ENCODE measurements at regions not wholly inside any gene's neighbourhood (a gene's known extent, or its start where the extent isn't known, plus 50 kb on each side); places are given as distances from the start of the nearest gene placed in this dataset.

DNA sequence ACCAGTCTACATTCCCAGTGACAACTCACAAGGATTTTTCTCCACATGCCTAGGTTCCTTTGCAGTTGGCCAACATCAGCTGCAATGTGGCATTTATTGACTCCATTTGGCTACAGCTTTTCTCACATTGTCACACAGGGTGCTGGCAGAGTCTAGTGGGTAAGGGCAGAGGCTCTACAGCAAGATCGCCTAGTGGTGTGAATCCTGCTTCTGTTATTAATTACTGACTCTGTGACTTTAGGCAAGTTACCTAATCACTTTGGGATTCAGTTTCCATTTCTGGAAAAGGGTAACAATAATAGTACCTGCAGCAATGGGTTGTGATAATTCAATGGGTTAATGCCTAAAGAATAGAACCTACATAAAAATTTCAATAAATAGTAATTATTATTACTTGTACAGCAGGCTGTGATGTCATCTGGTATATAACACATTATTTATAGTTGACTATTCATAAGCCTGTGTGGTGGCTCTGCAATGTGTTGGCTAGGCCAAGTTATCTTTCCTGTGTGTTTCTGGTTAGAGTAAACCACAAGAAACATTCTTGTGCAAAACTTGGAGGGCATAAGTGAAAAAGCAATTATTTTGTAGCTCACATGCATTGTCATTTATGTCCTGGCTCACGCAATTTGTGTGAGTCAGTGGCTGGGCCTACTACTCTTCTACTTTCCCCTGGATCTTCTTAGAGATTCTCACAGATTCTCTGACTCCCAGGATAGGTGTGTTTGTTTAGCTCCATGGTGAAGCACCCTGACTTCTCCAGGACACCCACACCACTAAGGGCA, 59.5 kb downstream of the PTGS2 start:
- no peak for TF ChIP-seq POLR2A (IDR thresholded peaks at IDR 0.05; ENCODE audit: low read length)
- no peak for TF ChIP-seq GATA1 (IDR thresholded peaks at IDR 0.05; ENCODE audit: low read depth, low read length)
- no peak for DNase-seq

DNA sequence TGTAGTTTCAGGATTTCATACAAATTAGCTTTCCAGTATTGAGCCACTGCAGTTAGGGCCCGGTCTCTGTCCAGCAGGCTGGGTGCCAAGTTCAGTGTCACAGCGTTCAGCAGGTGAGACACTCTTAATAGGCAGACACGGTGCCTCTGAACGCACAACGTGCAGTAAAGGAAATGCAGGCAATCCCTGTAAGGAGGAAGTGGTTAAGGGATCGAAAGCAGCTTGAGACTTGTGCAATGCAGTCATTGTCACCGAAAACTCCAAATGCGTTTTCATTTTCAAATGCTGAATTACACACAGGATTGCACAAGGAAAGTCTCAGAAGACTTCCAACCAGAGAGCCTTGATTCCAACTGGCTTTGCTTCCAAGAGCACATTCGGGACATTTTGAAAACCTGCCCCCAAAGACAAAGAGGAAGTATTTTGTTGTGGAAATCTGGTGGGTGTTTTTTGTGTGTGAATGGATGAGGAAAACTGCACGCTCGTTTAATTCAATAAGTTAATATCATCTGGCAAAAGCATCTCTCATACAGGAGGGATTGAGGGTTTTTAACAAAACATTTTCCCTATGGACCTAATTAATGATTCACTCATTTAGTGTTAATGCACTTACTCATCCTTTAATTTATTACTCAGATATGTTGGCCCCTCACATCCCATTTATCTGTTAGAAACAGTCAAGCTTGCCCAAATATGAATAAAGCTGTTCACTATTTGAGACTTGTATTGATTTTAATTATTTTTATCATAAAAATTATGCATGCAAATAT, 61.6 kb downstream of the PTGS2 start:
- TF ChIP-seq GATA1 (IDR thresholded peaks at IDR 0.05; ENCODE audit: low read depth, low read length) = no peak
- no peak for TF ChIP-seq POLR2A (IDR thresholded peaks at IDR 0.05; ENCODE audit: low read length)
- peak; percentile 2 to 4 for DNase-seq

DNA sequence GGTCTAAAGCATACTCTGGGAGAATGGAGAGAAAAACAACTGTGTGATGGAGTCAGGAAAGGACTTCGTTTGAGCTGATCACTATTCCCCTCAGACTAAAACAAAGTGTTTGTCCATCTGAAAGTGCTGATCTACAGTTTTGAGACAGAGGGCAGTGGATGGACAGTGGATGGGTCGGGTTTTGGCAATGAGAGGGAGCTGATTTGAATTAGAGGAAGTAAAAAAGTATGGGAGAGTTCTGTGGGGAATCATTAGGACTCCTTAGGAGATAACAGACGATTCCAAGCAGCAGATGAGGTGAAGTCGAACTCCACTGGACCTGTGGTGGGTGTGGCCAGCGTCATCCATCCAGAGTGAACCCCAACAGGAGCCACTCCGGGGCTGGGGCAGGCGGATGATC, 62.3 kb downstream of the PTGS2 start:
- TF ChIP-seq GATA1 (IDR thresholded peaks at IDR 0.05; ENCODE audit: low read depth, low read length) = no peak
- TF ChIP-seq POLR2A (IDR thresholded peaks at IDR 0.05; ENCODE audit: low read length) = no peak
- no peak for DNase-seq

DNA sequence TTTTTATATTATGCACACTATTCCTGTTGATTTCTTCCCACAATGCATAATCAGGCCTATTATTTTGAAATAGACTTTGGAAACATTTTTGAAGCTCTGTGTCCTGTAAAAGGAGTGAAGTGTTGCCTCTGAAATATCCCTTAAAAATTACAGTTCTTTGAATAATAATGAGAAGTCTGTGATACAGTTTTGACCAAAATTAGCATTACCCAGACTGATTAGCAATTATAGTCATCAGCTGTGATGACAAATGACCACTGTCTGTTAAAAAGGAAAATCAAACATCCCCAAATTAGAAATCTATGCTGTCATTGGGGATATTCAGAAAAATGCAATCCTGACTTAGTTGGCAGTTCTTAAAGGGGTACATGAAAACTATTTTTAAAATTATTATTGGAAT, 63.7 kb downstream of the PTGS2 start:
- TF ChIP-seq GATA1 (IDR thresholded peaks at IDR 0.05; ENCODE audit: low read depth, low read length) = no peak
- no peak for TF ChIP-seq POLR2A (IDR thresholded peaks at IDR 0.05; ENCODE audit: low read length)
- no peak for DNase-seq

DNA sequence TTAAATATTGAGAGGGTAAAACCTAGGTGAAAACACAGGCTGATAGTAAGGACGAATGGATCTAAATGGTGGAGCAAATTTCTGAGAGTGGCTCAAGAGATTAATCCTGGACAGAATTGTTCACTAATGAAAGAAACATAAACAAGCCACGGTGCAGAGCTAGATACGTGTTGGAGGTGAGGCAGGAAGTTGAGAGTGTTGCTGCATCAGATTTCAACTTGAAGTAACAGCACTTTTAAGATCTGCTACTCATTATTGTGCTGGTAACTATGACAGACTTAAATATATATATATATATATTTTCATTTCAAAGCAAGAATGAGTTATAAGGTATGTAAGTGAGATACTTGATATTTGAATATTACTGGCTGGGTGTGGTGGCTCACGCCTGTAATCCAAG, 64.9 kb downstream of the PTGS2 start:
- TF ChIP-seq GATA1 (IDR thresholded peaks at IDR 0.05; ENCODE audit: low read depth, low read length) (no peak), POLR2A (IDR thresholded peaks at IDR 0.05; ENCODE audit: low read length) (no peak)
- no peak for DNase-seq

DNA sequence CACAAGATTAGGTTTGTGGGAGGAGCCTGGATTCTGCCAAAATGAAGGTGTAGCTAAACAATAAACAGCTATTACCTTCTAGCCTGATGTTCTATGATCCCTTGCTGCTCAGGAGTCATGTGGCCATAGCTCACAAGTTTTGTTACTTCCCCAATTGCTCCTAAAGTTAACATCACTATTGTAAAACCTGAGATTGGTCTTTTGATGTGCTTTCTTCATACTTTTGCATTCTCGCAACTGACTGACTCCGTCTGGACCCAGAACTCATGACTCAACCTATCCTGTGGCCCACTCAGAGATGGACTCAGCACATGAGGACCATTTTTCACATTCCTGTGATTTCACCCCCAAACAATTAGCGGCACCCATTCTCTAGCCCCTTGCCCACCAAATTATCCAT, 69.1 kb downstream of the PTGS2 start:
- TF ChIP-seq POLR2A (IDR thresholded peaks at IDR 0.05; ENCODE audit: low read length) (no peak), GATA1 (IDR thresholded peaks at IDR 0.05; ENCODE audit: low read depth, low read length) (no peak)
- DNase-seq = no peak

DNA sequence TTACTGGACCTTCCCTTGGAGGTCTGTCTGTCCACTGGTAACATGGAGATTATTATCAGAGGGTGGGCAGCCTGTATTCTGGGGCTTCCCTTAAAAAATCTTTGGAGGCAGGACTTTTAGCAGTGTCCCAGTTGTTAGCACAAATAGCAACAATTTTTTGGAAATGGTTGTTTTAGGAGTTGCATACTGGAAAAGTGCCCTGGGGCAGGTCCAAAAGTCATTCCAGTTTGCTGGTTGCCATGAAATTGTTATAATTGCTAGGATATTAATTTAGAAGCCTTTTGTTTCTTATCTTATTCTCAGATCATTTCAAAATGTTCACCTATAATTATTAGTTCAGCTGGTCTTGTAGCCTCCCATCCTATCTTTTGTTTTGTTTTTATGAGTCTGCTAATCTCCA, 71.0 kb downstream of the PTGS2 start:
- TF ChIP-seq POLR2A (IDR thresholded peaks at IDR 0.05; ENCODE audit: low read length) = no peak
- no peak for TF ChIP-seq GATA1 (IDR thresholded peaks at IDR 0.05; ENCODE audit: low read depth, low read length)
- DNase-seq = no peak

DNA sequence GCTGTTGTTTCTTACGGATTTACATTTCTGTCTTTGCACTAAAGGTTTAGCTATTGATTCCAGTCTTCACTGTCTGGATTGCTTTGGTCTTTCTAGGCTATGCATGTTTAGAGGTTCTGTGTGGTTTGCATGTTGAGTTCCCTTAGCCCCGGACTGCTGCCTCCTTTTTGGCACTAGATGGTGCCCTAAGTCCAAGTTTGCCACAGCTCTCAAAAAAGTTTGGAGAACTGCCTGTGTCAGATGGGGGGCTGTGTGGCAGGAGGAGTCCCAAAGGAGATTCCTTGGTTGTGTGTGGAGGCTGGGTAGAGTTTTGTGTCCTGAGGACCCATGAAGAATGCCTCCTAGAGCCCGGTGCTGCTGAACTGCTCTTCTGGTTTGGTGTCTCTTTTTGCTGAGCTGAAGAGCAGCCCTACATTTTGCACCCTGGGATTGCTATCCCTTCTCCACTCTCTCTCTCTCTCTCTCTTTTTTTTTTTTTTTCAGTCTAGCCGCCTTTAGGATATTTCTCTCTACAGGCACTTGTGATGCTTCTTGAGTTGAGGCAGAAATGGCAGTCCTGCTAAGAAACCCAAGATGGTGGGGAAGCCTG, 74.4 kb downstream of the PTGS2 start:
- DNase-seq = peak; percentile 35 to 38

DNA sequence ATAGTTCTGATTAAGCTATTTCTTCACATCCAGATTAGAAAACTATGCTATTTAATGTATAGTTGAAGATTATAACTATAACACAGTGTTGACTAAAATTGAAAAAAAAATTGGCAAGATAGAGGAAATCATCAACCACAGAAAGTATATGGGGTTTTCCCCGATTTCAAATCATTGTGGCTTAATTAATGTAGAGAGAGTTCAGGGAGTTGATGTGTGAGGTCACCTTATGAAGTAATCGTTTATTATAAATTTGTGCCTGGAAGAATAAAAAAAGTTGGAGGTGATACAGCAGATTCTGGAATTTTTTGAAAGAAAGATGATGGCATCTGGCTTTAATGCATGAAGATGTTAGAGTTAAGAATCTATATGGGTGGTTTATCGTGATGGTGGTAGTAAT, 84.3 kb downstream of the PTGS2 start:
- TF ChIP-seq GATA1 (IDR thresholded peaks at IDR 0.05; ENCODE audit: low read depth, low read length) (no peak), POLR2A (IDR thresholded peaks at IDR 0.05; ENCODE audit: low read length) (no peak)
- no peak for DNase-seq

More for the DNA sequence above, 74.4 kb downstream of the PTGS2 start:
- TF ChIP-seq GATA1 (IDR thresholded peaks at IDR 0.05; ENCODE audit: low read depth, low read length) (no peak), POLR2A (IDR thresholded peaks at IDR 0.05; ENCODE audit: low read length) (no peak)

DNA sequence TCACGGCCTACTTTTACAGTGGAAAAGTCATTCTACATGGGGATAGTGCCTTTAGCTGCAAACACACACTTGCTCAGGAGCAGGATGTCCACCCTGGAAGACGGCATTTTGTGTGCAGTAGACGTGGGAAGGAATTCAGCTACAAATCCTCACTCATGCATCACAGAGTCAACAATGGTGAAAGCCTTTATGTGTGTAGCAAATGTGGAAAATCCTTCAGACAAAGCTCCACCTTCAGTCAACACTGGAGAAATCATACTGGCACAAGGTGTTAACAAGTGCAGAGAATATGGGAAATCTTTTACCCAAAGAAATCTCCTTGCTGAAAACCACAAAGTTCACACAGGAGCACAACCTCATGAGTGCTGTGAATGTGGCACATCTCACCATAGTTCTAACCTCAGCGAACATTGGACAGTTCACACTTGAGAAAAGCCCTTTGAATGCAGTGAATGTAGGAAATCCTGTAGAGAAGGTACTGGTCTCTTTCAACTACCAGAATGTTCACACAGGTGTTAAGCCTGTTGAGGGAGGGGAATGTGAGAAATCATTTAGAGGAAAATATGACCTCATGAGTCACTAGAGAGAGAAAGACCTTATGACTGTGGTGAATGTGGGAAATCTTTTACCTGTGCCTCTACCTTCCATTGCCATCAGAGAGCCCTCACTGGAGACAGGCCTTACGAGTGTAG, 101.8 kb downstream of the PTGS2 start:
- no peak for DNase-seq
- TF ChIP-seq POLR2A (IDR thresholded peaks at IDR 0.05; ENCODE audit: low read length) (no peak), GATA1 (IDR thresholded peaks at IDR 0.05; ENCODE audit: low read depth, low read length) (no peak)

DNA sequence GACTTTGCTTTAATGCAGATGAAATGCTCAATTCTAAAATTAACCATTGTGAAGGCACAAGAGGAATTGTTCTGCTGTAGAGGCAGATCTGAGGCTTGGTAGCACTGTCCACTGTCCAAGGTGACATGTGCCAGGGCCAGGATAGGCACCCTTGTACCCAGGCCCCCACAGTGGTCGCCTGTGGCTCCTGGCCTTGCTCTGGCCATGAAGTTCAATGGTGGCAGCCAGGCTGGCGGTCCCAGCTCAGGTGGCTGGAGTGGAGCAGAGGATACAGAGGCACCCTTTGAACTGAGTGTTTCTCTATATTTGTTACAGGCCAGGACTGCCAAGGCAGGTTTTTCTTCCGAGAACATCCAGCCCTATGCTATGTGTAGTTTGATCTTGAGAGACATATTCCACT, 102.6 kb downstream of the PTGS2 start:
- TF ChIP-seq POLR2A (IDR thresholded peaks at IDR 0.05; ENCODE audit: low read length) = no peak
- no peak for TF ChIP-seq GATA1 (IDR thresholded peaks at IDR 0.05; ENCODE audit: low read depth, low read length)

DNA sequence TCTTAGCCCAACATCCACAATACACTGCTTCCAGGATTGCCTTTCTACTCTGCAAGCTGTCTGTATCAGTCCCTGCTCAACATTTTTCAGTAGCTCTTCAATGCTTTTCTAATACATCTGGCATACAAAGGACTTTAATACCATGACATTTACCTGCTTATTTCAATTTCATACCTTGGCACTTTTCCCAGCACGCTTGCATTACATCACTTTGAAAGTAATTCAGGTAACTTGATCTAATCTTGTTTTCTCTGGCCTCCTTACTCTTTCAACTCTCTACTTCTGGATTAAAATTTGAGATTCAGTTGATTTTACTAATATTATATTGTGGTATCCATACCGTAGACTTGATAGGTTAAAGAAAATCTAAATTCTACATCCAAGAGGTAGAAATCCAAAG, 103.0 kb downstream of the PTGS2 start:
- no peak for TF ChIP-seq GATA1 (IDR thresholded peaks at IDR 0.05; ENCODE audit: low read depth, low read length)
- no peak for TF ChIP-seq POLR2A (IDR thresholded peaks at IDR 0.05; ENCODE audit: low read length)
- DNase-seq = no peak

More for the DNA sequence above, 102.6 kb downstream of the PTGS2 start:
- DNase-seq = no peak

DNA sequence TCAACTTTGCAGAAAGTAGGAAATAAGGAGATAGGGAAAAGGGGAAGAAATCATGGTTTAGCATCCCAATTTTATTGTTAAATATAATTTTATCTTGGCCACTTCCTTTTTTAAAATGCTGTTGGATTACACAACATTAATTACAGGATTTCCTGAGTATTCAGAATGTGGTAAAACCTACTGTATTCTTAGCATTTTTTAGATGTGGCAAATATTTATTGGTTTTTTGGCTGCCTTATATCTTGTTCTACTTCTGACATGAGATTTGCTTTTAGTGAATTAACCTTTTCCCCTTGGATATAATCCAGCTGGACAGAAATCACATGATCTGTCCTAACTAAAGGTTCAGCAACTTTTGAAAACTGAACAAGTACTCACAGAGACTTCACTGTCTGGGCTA, 104.9 kb downstream of the PTGS2 start:
- no peak for DNase-seq
- no peak for TF ChIP-seq POLR2A (IDR thresholded peaks at IDR 0.05; ENCODE audit: low read length)
- no peak for TF ChIP-seq GATA1 (IDR thresholded peaks at IDR 0.05; ENCODE audit: low read depth, low read length)

DNA sequence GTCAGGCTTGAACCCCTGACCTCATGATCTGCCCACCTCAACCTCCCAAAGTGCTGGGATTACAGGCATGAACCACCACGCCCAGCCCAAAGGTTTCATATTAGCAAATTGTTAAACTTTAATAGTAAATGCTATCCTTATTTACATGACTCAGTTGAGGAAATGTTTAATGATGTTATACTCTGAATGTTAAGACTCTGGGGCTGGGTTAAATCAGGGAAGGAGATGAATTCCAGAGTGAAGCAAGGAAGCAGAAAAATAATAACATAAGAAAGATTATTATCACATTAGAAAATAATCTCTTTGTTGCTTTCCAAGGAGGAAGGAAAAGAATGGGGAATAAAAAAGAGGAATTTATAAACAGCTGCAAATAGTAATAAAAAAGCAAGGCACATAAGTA, 105.3 kb downstream of the PTGS2 start:
- no peak for DNase-seq
- no peak for TF ChIP-seq POLR2A (IDR thresholded peaks at IDR 0.05; ENCODE audit: low read length)
- TF ChIP-seq GATA1 (IDR thresholded peaks at IDR 0.05; ENCODE audit: low read depth, low read length) = no peak
